HEK293T (cell line): ENCODE measurements at regions not wholly inside any gene's neighbourhood (a gene's known extent, or its start where the extent isn't known, plus 50 kb on each side); places are given as distances from the start of the nearest gene placed in this dataset.

Experiments used
- CTCF ChIA-PET: fragments of 350-600 bp; formaldehyde crosslinking; extraction: SDS; loops from one replicate; lab custom pipeline; 2021; ENCODE audit warnings: antibody characterized with exemption, inconsistent platforms; lab: Yijun Ruan, JAX
- POLR2A ChIA-PET: fragments of 350-600 bp; formaldehyde crosslinking; extraction: SDS; loops from one replicate; lab custom pipeline; 2020; ENCODE audit warnings: antibody characterized with exemption, inconsistent platforms; lab: Yijun Ruan, JAX
- DNase-seq: peaks from one replicate; pipeline ENCODE4 v3.0.0; 2012; ENCODE audit warnings: mixed read lengths; ENCODE audit errors: extremely low spot score
- ARNT ChIP-seq: fragments of 450-650 bp; IDR thresholded peaks from 2 replicates; pipeline ENCODE4 v1.6.1; 2017; ENCODE audit warnings: mild to moderate bottlenecking
- BHLHE40 ChIP-seq: fragments of 450-650 bp; IDR thresholded peaks from 2 replicates; pipeline ENCODE4 v1.6.1; 2016; ENCODE audit warnings: mild to moderate bottlenecking, moderate library complexity, borderline replicate concordance
- CTBP1 ChIP-seq: fragments of 450-650 bp; IDR thresholded peaks from 2 replicates; pipeline ENCODE4 v1.6.1; 2016; ENCODE audit warnings: borderline replicate concordance
- ELF4 ChIP-seq: fragments of 450-650 bp; IDR thresholded peaks from 2 replicates; pipeline ENCODE4 v1.6.1; 2017; ENCODE audit warnings: antibody characterized with exemption
- FOXA1 ChIP-seq: fragments of 450-650 bp; IDR thresholded peaks from 2 replicates; pipeline ENCODE4 v1.6.1; 2016; ENCODE audit warnings: mild to moderate bottlenecking
- FOXK2 ChIP-seq: fragments of 450-650 bp; IDR thresholded peaks from 2 replicates; pipeline ENCODE4 v1.6.1; 2016; ENCODE audit warnings: mild to moderate bottlenecking
- FOXM1 ChIP-seq: fragments of 450-650 bp; IDR thresholded peaks from 2 replicates; pipeline ENCODE4 v1.6.1; 2017; ENCODE audit warnings: mild to moderate bottlenecking, borderline replicate concordance
- HDGF ChIP-seq: fragments of 450-650 bp; IDR thresholded peaks from 2 replicates; pipeline ENCODE4 v1.6.1; 2017; ENCODE audit warnings: antibody characterized with exemption, borderline replicate concordance
- L3MBTL2 ChIP-seq: fragments of 450-650 bp; conservative IDR thresholded peaks from 2 replicates; pipeline ENCODE4 v1.6.1; 2016; ENCODE audit warnings: mild to moderate bottlenecking
- LEF1 ChIP-seq: fragments of 450-650 bp; IDR thresholded peaks from 2 replicates; pipeline ENCODE4 v1.6.1; 2017; ENCODE audit warnings: mild to moderate bottlenecking, borderline replicate concordance
- NFRKB ChIP-seq: fragments of 450-650 bp; IDR thresholded peaks from 2 replicates; pipeline ENCODE4 v1.6.1; 2016; ENCODE audit warnings: mild to moderate bottlenecking, moderate library complexity
- SP1 ChIP-seq: fragments of 450-650 bp; IDR thresholded peaks from 2 replicates; pipeline ENCODE4 v1.6.1; 2017
- SUZ12 ChIP-seq: fragments of 450-650 bp; IDR thresholded peaks from 2 replicates; pipeline ENCODE4 v1.6.1; 2016; ENCODE audit warnings: mild to moderate bottlenecking
- TARDBP ChIP-seq: fragments of 450-650 bp; IDR thresholded peaks from 2 replicates; pipeline ENCODE4 v1.6.1; 2016
- ZNF384 ChIP-seq: fragments of 450-650 bp; IDR thresholded peaks from 2 replicates; pipeline ENCODE4 v1.6.1; 2016
- TF ChIP-seq, protein P1 (sequence below): fragments of 450-650 bp; IDR thresholded peaks from 2 replicates; pipeline ENCODE4 v1.6.1; 2016

DNA sequence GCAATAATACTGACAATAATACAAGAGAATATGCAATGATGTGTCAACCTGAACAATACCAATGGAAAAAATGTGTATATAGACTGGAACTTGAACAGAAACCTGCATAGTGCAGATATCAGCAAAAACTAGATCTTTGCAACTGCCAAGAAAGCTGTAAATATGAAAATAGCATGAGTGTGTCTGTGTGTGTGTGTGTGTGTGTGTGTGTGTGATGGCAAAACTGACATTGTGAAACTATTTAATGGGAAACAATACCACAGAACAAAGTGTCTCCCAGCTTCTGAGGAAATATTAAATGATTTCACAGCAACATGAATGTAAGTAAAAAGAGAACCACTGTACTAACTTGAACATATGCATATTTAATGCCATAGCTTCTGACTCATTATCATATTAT is 558.2 kb upstream of the LINC00305 start:
- POLR2A ChIA-PET, result no interaction called here
- CTCF ChIA-PET, result no interaction called here
- no peak for DNase-seq
- no peak for TF ChIP-seq ELF4
- TF ChIP-seq LEF1, result no peak
- TF ChIP-seq CTBP1, result no peak
- TF ChIP-seq, protein P1, sequence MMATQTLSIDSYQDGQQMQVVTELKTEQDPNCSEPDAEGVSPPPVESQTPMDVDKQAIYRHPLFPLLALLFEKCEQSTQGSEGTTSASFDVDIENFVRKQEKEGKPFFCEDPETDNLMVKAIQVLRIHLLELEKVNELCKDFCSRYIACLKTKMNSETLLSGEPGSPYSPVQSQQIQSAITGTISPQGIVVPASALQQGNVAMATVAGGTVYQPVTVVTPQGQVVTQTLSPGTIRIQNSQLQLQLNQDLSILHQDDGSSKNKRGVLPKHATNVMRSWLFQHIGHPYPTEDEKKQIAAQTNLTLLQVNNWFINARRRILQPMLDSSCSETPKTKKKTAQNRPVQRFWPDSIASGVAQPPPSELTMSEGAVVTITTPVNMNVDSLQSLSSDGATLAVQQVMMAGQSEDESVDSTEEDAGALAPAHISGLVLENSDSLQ, result no peak
- TF ChIP-seq HDGF, result no peak
- no peak for TF ChIP-seq BHLHE40
- TF ChIP-seq FOXA1, result no peak
- no peak for TF ChIP-seq FOXK2
- TF ChIP-seq TARDBP, result no peak
- no peak for TF ChIP-seq SP1
- no peak for TF ChIP-seq ZNF384

GRCh38 chr18:64699081-64699480 is 550.2 kb upstream of the LINC00305 start:
- POLR2A ChIA-PET, result no interaction called here
- DNase-seq, result no peak
- TF ChIP-seq FOXM1, result no peak
- TF ChIP-seq ELF4, result no peak
- TF ChIP-seq ZNF384, result no peak
- no peak for TF ChIP-seq NFRKB
- CTCF ChIA-PET, result no interaction called here

DNA sequence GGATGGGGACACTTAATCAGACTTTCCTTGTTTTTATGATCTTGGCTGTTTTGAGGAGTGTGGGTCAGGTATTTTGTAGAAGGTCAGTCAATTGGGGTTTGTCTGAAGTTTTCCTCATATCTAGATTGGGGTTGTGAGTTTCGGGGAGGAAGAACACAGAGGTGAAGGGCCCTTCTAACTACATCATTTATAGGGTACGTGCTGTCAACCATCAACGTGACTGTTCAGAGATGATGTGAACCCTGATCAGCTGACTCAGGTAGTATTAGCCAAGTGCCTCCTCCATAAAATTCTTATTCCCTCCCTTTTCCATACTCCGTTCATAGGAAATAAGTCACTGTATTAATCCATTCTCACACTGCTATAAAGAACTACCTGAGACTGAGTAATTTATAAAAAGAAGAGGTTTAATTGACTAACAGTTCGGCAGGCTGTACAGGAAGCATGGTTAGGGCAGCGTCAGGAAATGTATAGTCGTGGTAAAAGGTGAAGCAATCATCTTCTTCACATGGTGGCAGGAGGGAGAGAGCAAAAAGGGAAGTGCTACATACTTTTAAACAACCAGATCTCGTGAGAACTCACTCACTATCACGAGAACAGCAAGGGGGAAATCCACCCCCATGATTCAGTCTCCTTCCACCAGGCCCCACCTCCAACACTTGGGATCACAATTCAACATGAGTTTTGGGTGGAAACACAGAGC is 547.1 kb upstream of the LINC00305 start:
- ChIA-PET POLR2A (no interaction called here), CTCF (no interaction called here)
- TF ChIP-seq ZNF384, result no peak
- no peak for TF ChIP-seq CTBP1
- no peak for TF ChIP-seq ARNT
- TF ChIP-seq FOXM1, result no peak
- no peak for TF ChIP-seq NFRKB
- TF ChIP-seq L3MBTL2, result no peak
- TF ChIP-seq FOXK2, result no peak
- TF ChIP-seq HDGF, result no peak
- TF ChIP-seq TARDBP, result no peak
- no peak for TF ChIP-seq LEF1
- TF ChIP-seq BHLHE40, result no peak
- no peak for DNase-seq

- TF ChIP-seq L3MBTL2, result no peak
- no peak for TF ChIP-seq LEF1
- TF ChIP-seq TARDBP, result no peak
- TF ChIP-seq SP1, result no peak
- TF ChIP-seq BHLHE40, result no peak
- no peak for TF ChIP-seq FOXM1
- TF ChIP-seq, protein P1, result no peak
- no peak for TF ChIP-seq FOXK2
- TF ChIP-seq ARNT, result no peak
- TF ChIP-seq CTBP1, result no peak
- no peak for TF ChIP-seq FOXA1
- TF ChIP-seq HDGF, result no peak
- TF ChIP-seq ZNF384, result no peak
- TF ChIP-seq SUZ12, result no peak
- TF ChIP-seq ELF4, result no peak
- TF ChIP-seq NFRKB, result no peak
- ChIA-PET CTCF (no interaction called here), POLR2A (no interaction called here)
- DNase-seq, result no peak
Measured at GRCh38 chr18:64693766-64694165, 544.9 kb upstream of the LINC00305 start.

DNA sequence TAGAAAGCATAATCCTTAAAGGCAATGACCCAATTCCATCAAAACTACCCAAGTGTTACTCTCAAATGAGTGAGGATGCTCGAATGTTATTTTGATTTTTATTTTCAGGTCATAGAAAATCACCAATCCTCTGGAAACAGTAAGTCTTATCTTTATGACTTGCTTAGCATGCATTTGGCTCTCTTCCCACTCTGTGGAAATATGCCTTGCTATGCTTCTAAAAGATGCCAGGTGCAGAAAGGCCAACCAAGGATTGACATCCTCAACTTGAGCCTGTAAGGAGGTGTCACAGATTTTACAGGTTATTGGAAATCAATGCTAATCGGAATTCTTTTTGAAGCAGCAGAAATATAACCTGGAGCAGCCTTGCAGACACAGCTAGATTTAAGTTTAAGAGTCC is 543.9 kb upstream of the LINC00305 start:
- no peak for DNase-seq
- ChIA-PET CTCF (no interaction called here), POLR2A (no interaction called here)
- TF ChIP-seq ZNF384 (no peak), FOXM1 (no peak), BHLHE40 (no peak), TARDBP (no peak), CTBP1 (no peak), HDGF (no peak), SUZ12 (no peak), FOXK2 (no peak), ARNT (no peak), SP1 (no peak), L3MBTL2 (no peak), ELF4 (no peak), NFRKB (no peak)
- TF ChIP-seq, protein P1, result no peak

GRCh38 chr18:64679121-64679520 is 530.2 kb upstream of the LINC00305 start:
- DNase-seq, result no peak
- CTCF ChIA-PET, result no interaction called here
- POLR2A ChIA-PET, result no interaction called here
- TF ChIP-seq BHLHE40 (no peak), TARDBP (no peak), SUZ12 (no peak), ELF4 (no peak), FOXM1 (no peak), SP1 (no peak), CTBP1 (no peak), NFRKB (no peak), LEF1 (no peak), ZNF384 (no peak), FOXK2 (no peak), HDGF (no peak), L3MBTL2 (no peak), ARNT (no peak), FOXA1 (no peak)
- TF ChIP-seq, protein P1, result no peak
